NCI-H2107 treated with DMSO at 0.1 percent for 48 hours (cell line): ENCODE measurements at regions not wholly inside any gene's neighbourhood (a gene's known extent, or its start where the extent isn't known, plus 50 kb on each side); places are given as distances from the start of the nearest gene placed in this dataset.
"Not testable (repeated sequence)": the region's sequence is repeated elsewhere in the genome, so short reads cannot be mapped to it uniquely, and the experiment has no call there.

ENCODE experiments used
- DNase-seq: peaks from one replicate; lab custom pipeline; 2025; ENCODE audit not compliant: unreplicated experiment; lab: John Stamatoyannopoulos, UW

DNA sequence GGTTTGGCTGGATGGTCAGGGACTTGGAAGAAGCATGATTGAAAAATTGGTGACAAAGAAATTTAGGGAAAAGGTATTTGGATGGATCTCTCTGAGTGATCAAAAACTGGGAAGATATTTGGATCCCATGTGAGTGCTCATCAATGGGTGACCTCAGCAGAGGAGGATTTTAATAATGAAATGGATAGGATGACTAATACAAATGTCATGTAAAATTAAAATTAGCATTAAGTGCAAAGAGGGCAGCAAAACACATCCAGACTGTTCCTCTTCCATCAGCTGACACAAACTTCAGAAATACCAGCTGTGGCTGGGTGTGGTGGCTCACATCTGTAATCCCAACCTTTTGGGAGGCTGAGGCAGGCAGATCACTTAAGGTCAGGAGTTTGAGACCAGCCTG is 151.7 kb downstream of the THBS2 start:
- DNase-seq, result no peak

DNA sequence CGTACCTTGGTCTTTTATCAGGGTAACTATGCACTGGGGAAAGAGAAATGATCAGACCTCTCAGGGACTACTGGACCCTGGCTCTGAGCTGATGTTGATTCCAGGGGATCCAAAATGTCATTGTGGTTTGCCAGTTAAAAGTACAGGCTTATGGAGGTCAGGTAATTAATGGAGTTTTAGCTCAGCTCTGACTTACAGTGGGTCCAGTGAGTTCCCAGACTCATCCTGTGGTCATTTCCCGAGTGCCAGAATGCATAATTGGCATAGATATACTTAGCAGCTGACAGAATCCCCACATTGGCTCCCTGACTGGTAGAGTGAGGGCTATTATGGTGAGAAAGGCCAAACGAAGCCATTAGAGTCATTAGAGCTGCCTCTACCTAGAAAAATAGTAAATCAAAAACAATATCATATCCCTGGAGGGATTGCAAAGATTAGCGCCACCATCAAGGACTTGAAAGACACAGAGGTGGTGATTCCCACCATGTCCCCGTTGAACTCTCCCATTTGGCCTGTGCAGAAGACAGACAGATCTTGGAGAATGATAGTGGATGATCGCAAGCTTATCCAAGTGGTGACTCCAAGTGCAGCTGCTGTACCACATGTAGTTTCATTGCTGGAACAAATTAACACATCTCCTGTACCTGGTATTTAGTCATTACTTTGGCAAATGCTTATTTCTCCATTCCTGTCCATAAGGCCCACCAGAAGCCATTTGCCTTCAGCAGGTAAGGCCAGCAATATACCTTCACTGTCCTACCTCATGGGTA is 152.4 kb downstream of the THBS2 start:
- no peak for DNase-seq

DNA sequence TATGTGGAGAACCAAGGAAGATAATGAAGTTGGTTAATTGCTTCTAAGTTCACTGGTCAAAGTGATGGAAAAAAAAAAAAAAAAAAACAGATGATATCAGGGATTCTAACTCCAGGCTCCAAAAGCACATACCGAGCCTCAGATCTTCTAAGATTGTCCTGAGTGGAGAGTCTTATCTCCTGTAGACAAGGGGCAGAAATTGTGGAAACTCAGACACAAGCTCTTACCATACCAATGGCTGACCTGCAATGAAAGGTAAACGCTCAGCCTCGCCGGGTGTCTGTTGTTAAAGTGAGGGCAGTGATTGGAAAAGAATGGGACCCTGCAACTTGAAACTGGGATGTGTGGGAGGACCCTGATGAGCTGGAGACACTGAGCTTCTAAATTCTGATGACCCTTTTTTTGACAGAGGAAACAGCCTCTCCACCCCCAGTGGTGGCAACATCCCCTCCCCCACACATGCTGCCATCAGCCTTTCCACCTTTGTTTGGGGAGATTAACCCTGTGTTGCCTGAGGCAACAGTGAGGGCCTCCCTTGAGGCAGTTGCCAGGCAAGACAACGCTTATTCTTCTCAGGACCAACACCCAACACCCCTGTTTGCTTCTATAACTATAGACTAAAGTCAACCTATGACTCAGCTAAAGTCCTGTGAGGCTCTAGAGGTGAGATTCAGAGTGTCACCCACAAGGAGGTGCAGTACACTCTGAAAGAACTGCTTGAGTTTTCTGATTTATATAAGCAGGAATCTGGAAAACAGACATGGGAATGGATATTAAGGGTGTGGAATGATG is 154.0 kb downstream of the THBS2 start:
- no peak for DNase-seq

DNA sequence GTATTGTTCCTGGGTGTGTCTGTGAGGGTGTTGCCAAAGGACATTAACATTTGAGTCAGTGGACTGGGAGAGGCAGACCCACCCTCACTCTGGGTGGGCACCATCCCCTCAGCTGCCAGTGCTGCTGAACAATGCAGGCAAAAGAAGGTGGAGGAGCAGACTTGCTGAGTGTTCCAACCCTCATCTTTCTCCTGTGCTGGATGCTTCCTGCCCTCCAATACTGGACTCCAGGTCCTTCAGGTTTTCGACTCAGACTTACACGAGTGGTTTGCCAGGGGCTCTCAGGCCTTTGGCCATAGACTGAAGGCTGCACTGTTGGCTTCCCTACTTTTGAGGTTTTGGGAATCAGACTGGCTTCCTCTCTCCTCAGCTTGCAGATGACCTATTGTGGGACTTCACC is 155.0 kb downstream of the THBS2 start:
- DNase-seq, result not testable (repeated sequence)

DNA sequence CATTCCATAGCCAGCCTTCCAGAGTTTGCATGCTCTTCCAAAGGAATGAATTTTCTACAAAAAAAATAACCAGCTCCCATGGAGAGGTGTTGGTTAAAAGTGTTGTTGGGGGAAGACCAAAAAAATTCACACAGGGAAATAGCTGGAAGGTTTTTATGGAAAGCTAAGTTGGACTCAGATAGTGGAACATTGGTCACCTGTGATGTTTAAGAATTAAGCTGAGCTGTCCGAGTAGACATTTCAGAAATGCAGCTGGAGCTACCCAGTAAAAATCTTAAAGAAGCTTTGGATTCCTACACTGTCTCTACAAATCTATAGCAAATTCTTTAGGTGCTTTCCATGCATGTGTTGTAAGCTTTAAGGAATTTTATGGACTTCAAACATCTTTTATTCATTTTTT is 155.5 kb downstream of the THBS2 start:
- no peak for DNase-seq

DNA sequence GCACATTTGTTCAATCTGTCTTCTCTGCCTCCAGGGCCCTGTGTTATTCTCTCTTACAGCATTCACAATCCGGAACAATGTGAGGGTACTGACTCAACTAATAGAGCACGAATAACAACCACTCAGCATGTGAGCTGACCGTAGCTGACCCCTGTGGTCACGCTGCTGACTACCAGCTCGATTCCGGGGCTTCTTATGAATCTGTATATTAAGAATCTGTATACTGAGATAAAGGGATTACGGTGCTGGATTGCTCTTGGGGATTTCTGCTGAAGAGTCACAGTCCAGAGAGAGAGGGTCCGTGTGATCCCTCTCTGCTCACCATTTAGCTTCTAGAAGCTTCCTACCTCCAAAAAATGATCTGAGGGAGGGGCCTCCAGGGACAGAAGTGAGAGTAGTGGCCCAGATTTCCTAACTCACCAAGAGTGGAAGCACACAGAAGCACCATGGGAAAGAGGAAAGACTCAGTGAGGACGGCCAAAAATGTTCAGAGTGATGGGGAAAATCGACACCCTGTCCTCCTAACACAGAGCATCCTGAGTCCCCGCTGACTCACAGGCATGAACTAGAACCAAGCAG is 156.2 kb downstream of the THBS2 start:
- no peak for DNase-seq

DNA sequence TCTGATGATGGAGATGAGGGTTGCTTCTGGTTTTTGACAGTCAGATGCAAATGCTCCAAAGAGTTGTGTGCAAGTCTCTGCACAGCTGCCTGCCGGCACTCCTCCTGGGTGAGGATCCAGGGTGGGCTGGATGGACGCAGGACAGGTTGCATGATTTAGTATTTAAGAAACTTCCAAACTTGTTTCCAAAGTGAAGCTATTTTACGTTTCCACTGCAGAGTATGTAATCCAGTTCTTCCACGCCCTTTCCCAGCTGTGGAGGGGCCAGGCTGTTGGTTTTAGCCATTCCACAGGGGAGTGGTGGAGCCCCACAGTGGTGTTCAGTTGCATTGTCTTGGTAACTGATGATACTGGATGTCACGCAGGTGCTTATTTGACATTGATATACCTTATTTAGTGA is 157.3 kb downstream of the THBS2 start:
- DNase-seq, result no peak

DNA sequence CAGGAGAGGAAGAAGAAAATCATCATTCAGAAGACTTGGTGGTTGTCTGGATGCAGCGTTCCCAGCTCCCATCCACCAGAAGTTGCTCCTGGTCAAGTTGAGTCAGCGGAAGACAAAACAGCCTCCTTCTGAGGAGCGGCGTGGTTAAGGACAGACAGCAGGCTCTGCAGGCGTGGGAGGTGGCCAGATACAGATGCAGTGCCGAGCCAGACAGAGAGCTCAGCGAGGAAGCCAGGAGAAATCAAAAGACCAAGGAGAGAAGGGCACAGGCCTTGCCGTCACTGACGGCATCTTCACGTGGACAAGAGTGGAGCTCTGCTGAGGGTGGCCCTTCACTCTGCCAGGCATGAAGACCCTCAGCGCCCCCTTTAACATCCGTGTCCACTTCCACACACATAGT is 158.5 kb downstream of the THBS2 start:
- no peak for DNase-seq

DNA sequence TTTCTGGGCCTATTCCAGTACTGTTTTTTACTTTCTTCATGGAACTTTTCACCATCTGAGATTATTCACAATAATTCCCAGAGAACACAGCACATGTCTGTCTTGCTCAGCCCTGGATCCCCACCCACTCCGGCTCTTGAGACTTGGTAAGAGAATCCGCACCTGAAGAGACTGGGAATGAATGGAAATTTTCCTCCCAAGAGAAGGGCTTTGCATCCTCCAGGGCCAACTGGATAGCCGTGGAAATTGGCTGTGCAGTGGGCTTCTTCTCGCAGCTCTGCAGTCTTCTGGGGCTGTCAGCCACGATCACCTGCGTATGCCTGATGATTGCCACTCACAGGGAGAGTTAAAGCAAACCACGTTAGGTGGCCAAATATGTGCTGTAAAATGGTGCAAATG is 159.1 kb downstream of the THBS2 start:
- no peak for DNase-seq

DNA sequence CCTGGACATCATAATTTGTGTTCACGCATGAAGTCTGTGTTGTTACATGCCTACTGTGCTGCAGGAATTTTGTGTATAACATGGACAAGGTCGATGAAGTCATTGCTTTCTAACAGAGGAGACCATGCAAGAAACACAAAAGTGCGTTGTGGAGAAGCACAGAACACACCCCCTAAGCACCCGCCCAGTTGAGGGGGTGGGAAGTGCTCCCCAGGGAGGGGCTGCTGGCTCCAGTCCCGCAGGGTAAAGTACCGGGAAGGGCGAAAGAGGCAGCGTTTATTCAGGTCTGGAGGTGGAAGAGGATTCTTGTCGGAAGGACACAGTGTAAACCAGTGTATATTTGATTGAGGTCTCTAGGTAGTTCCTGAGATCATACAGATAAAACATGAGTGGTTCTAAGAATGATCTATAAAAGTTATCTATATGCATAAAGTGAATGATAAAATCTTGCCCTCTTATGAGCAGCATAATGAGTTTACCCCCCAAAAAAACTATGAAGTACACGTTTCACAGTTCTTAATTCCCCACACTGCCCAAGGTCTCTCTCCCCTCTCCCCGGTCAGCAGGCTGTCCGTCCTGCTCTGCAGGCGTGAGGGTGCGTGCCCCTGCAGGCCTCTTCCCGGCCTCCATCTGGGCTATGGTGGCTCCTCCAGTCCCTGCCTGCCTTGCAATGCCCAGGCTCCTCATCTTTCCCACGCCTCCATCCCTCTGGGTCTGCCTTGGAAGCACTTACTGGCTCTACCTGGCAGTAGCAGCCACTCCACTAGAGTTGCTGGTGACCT is 159.7 kb downstream of the THBS2 start:
- no peak for DNase-seq

DNA sequence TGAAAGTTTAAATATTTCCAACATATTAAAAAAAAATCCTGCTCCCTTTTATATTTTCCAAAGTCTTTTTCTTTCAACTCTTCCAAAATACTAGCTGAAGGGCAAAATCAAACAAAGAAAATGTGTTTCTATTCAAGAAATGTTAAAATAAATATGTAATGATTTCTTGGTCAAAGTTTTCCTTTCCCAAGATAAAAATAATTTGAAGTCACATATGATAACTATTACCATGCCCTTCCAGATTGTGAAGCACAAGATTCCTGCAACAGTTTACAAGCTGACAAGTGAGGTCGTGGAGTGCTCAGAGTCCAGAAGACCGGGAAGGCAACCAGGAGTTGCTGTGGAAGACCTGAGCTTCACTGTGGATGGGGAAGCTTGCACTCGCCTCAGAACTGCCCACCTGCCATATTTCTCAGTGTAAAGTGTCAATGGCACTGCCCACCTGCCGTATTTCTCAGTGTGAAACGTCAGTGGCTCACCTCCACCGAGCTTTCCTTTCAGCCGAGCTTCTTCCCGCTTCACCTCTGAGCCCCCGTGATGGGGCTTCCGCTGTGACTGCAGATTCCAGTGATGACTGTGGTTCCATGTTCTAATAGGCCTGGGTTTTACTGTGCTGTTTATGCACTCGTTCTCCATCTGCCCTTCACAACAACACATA is 160.5 kb downstream of the THBS2 start:
- DNase-seq, result no peak

DNA sequence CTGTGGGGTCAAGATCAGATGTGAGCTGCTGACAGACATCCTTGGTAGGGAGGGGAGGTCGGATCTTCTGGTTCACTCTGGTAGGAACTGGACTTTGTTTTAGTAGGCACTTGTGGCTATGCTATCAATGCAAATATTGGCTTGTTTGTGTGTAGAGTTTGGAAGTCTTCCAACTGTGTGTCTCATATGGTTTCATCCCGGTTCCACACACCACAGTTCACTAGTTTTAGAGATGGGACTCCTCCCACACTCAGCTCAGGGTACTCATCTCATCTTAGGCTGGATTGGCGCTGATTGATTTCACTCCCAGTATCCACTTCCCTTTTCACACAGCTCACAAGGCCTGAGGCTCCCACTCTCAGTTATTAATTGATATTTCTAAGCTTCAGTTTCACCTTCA is 161.3 kb downstream of the THBS2 start:
- DNase-seq, result no peak

DNA sequence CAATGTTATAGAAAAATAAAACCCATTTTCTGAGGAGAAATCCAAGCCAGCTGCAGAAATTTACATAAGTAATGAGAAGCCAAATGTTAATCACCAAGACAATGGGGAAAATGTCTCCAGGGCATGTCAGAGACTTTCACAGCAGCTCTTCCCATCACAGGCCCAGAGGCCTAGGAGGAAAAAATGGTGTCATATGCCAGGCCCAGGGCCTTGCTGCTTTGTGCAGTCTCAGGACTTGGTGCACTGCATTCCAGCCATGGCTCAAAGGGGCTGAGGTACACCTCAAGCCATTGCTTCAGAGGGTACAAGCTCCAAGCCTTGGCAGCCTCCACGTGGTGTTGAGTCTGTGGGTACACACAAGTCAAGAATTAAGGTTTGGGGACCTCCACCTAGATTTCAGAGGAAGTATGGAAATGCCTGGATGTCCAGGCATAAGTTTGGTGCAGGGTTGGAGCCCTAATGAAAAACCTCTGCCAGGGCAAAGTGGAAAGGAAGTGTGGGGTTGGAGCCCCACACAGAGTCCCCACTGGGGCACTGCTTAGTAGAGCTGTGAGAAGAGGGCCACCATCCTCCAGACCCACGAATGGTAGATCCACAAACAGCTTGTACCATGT is 163.0 kb downstream of the THBS2 start:
- not testable (repeated sequence) for DNase-seq

DNA sequence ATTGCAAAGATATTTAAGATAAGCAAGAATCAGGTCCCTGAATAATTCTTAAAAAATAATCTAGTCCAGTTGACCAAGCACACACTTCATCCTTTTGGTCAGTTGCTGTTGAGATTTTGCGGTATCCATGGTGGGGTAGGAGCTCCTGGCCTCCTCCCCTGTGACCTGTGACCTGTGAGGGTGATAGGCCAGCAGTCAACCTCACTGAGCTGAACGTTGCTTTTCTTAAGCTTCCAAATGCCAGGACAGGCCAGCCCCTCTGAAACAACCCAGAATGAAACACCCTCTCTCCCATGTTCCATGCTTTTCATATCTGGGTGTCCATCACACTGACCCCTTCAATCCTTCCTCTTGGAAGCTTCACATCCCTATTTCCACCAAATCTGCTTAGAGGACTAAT is 164.9 kb downstream of the THBS2 start:
- no peak for DNase-seq

DNA sequence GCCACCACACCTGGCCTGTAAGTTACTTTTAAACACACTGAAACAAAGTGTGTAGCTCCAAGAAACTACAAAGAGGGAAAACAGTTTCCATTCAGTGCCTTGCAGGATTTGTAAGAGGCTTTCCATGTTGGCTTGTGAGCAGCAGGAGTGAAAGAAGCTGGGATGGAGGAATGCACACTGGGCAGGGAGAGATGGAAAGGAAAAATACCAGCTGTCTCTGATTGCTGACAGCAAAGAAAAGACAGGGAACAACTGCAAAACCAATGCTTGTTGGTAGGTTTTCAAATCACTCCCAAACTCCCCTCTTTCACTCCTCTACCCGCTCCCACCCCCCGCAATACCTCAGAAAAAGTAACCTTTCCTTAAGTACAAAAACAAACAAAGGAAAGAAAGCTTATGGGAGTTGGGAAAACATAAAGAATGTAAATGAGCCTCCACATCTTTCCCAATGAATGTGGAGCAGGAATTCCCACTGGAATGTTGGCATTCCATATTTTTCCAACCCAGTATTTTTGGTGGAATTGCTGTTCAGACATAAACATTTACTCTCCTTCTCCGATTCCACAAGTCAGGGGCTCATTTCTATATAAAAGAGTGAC is 166.1 kb downstream of the THBS2 start:
- no peak for DNase-seq

DNA sequence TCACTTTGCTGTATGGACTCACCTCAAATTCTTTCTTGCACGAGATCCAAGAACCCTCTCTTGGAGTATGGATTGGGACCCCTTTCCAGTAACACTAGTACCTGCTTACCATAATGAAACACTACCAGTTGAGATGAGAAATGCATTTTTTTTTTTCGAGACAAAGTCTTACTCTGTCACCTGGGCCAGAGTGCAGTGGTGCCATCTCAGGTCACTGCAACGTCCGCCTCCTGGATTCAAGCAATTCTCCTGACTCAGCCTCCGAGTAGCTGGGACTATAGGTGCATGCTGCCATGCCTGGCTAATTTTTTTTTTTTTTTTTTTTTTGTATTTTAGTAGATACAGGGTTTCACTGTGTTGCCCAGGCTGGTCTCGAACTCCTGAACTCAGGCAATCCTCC is 167.0 kb downstream of the THBS2 start:
- DNase-seq, result not testable (repeated sequence)

DNA sequence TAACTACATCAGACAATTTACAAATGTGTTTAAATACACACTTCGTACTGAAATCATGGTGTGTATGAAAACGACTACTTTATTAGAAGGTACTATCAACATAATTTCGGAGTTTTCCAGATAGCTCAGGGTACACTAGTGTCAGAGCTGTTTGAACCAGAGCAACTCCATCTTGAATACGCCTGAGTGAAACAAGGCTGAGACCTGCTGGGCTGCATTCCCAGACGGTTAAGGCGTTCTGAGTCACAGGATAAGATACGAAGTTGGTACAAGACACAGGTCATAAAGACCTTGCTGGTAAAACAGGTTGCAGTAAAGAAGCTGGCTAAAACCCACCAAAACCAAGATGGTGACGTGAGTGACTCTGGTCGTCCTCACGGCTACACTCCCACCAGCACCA is 167.6 kb downstream of the THBS2 start:
- no peak for DNase-seq

DNA sequence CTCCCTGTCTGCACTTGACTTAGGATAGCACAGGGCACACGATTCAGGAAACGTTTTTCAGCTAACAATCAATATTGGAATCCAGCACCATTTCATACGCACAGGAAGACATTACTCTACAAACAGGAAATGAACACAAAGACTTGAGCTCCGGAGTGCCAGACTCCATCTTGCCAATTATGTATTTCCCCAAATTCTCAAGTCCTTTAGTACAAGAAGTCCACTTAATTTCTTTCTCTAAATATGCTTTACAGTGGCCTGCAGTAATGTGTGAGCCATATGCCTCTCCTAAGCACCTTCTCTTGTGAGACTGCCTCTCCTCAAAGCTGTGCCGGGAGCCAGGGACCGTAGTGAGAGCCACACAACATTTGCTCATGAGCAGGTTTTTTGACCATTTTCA is 168.2 kb downstream of the THBS2 start:
- no peak for DNase-seq

DNA sequence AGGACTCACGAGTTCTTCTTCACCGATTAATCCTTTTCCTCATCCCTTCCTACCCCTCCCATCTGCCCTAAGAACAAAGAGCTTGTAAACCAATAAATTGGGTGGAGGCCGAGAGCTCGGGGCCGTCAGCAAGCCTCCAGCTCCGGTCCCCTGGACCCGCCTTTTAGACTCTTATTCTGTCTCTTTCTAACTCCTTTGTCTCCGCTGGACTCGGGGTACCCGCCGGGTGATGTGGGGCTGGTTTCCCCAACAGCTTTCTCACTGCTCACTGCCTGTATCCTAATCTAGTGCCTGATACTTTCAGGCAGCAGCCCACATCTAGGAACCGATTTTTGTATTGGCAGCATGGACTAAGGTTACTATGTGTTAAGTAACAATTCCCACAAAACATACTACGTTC is 169.1 kb downstream of the THBS2 start:
- not testable (repeated sequence) for DNase-seq

DNA sequence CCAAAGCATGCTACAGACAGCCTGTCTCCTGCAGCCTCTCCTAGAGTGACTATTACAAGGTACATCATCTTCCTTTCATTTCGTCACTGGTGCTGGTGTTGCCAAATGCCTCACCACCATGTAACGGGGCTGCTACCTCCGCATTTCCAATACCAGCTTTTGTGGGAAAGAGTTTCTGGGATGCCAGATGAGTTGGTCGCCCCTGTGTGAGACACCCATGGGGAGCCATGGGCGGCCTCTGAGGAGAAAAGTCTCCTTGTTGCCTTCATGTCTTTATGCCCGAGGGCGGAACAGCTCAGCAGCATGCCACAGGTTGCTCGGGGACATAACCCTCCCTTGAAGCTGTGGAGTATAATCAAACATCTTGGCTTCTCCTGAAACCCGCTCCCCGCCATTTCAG is 169.6 kb downstream of the THBS2 start:
- DNase-seq, result no peak
